DOHH2 (cell line): ENCODE measurements at regions not wholly inside any gene's neighbourhood (a gene's known extent, or its start where the extent isn't known, plus 50 kb on each side); places are given as distances from the start of the nearest gene placed in this dataset.

Experiments
- CTCF ChIP-seq: fragments of 200-600 bp; sonication (generic); IDR thresholded peaks from one replicate; pipeline ENCODE4 v1.5.1; 2014; ENCODE audit warnings: antibody characterized with exemption, mild to moderate bottlenecking, low read depth, low read length; ENCODE audit not compliant: poor library complexity, severe bottlenecking
- EZH2phosphoT487 ChIP-seq: fragments of 200-600 bp; sonication (generic); IDR thresholded peaks from 2 replicates; pipeline ENCODE4 v1.6.1; 2017; ENCODE audit warnings: borderline replicate concordance, mild to moderate bottlenecking, antibody characterized with exemption, low read length, moderate library complexity, mixed read lengths

GRCh38 chr3:117017135-117017894, 307.7 kb downstream of the TUSC7 start:
- TF ChIP-seq CTCF (no peak), EZH2phosphoT487 (no peak)
